T-cell (primary cell): ENCODE measurements at regions not wholly inside any gene's neighbourhood (a gene's known extent, or its start where the extent isn't known, plus 50 kb on each side); places are given as distances from the start of the nearest gene placed in this dataset.
"Not testable (repeated sequence)": the region's sequence is repeated elsewhere in the genome, so short reads cannot be mapped to it uniquely, and the experiment has no call there.

ENCODE experiments used
- ATAC-seq, 4 experiments: fragments of 200-7000 bp in 3 of 4; fragments of 150-1000 bp in 1 of 4; cut with Tn5 transposase; replicated peaks in 1 of 4; 1 replicate in 3 of 4; 2 replicates in 1 of 4; pipeline ENCODE4 v1.10.0; 2021; ENCODE audit warnings: moderate library complexity in 3 of 4, mild to moderate bottlenecking in 2 of 4, moderate number of reproducible peaks in 1 of 4
- CTCF ChIA-PET, 2 donors: fragments of 300-600 bp; sonication (Branson Sonifier 250); formaldehyde crosslinking; loops; one replicate each; lab custom pipeline; 2022; ENCODE audit warnings: antibody characterized with exemption in 2 of 2; lab: Charles Lee
- POLR2A ChIA-PET, 2 donors: fragments of 300-600 bp; sonication (Branson Sonifier 250); formaldehyde crosslinking; loops; one replicate each; lab custom pipeline; 2022; ENCODE audit warnings: antibody characterized with exemption in 2 of 2; lab: Charles Lee
- DNase-seq, 35 experiments: peaks; one replicate each; pipeline versions ENCODE4 v3.0.0 to v3.0.0-alpha.2; 2013 to 2023
- H3K27ac ChIP-seq: one replicate; pipeline ENCODE4 v1.5.1; 2013; ENCODE audit warnings: low read length
- H3K27me3 ChIP-seq, 2 experiments: replicated peaks in 1 of 2; 1 replicate in 1 of 2; 2 replicates in 1 of 2; pipeline versions ENCODE4 v1.6.1 to v1.7.0; 2013; ENCODE audit warnings: low read length in 1 of 2, mixed read lengths in 1 of 2; ENCODE audit not compliant: control insufficient read depth in 2 of 2, insufficient read depth in 2 of 2; ENCODE audit errors: extremely low read depth in 1 of 2
- H3K36me3 ChIP-seq, 2 donors: 1 replicate in 1 of 2; 2 replicates in 1 of 2; pipeline versions ENCODE4 v1.6.1 to v1.7.0; 2013; ENCODE audit warnings: low read length in 1 of 2; ENCODE audit not compliant: control insufficient read depth in 2 of 2, insufficient read depth in 1 of 2; ENCODE audit errors: extremely low read depth in 1 of 2
- H3K4me1 ChIP-seq, 2 experiments: 1 replicate in 1 of 2; 2 replicates in 1 of 2; pipeline versions ENCODE4 v1.6.1 to v1.7.0; 2013; ENCODE audit warnings: low read length in 2 of 2, mixed read lengths in 1 of 2; ENCODE audit not compliant: insufficient read depth in 2 of 2, control insufficient read depth in 1 of 2; ENCODE audit errors: extremely low read depth in 1 of 2
- H3K4me3 ChIP-seq, 2 donors: 1 replicate in 1 of 2; 2 replicates in 1 of 2; pipeline versions ENCODE4 v1.5.1 to v1.7.0; 2013; ENCODE audit warnings: mild to moderate bottlenecking in 2 of 2, low read length in 1 of 2, moderate library complexity in 1 of 2; ENCODE audit not compliant: control insufficient read depth in 1 of 2; ENCODE audit errors: extremely low read depth in 1 of 2
- H3K9me3 ChIP-seq: 2 replicates; pipeline ENCODE4 v1.7.0; 2013
- H3K27ac Mint-ChIP-seq, 2 donors: one replicate each; pipeline ENCODE4 v1.8.0; 2020 to 2021; ENCODE audit warnings: mild to moderate bottlenecking in 2 of 2, mixed read lengths in 2 of 2
- H3K27me3 Mint-ChIP-seq, 2 donors: one replicate each; pipeline ENCODE4 v1.8.0; 2021 to 2022; ENCODE audit warnings: mixed read lengths in 2 of 2
- H3K36me3 Mint-ChIP-seq: one replicate; pipeline ENCODE4 v1.8.0; 2021; ENCODE audit warnings: mixed read lengths
- H3K4me1 Mint-ChIP-seq, 3 donors: one replicate each; pipeline ENCODE4 v1.8.0; 2020 to 2022; ENCODE audit warnings: mixed read lengths in 3 of 3, mild to moderate bottlenecking in 1 of 3
- H3K4me3 Mint-ChIP-seq, 3 donors: one replicate each; pipeline ENCODE4 v1.8.0; 2020 to 2022; ENCODE audit warnings: mild to moderate bottlenecking in 3 of 3, mixed read lengths in 3 of 3, moderate library complexity in 3 of 3
- H3K9me3 Mint-ChIP-seq, 3 donors: one replicate each; pipeline ENCODE4 v1.8.0; 2020 to 2022; ENCODE audit warnings: mixed read lengths in 3 of 3
- WGBS: methylation state at CpG from one replicate; pipeline ENCODE4 v1.1.5; 2013; ENCODE audit warnings: missing lambda C conversion rate; ENCODE audit not compliant: insufficient coverage; 5-methylcytosine and 5-hydroxymethylcytosine counted together

GRCh38 chrY:10958122-10958521 is 1430.4 kb downstream of the TSPY10 start:
- H3K36me3 Mint-ChIP-seq, H3K9me3 ChIP-seq, H3K36me3 ChIP-seq, H3K27me3 ChIP-seq, POLR2A ChIA-PET, H3K27ac Mint-ChIP-seq, ATAC-seq, DNase-seq, CTCF ChIA-PET, H3K4me1 Mint-ChIP-seq, H3K27ac ChIP-seq, H3K4me3 ChIP-seq, H3K27me3 Mint-ChIP-seq, H3K4me3 Mint-ChIP-seq, H3K4me1 ChIP-seq: not testable (repeated sequence)
- 41% methylated on average over 3 of the region's 3 CpGs for WGBS
- peaks cover 3 to 77% (median 61%) of the 10 kb centered on the region in 3 donors for H3K9me3 Mint-ChIP-seq

DNA sequence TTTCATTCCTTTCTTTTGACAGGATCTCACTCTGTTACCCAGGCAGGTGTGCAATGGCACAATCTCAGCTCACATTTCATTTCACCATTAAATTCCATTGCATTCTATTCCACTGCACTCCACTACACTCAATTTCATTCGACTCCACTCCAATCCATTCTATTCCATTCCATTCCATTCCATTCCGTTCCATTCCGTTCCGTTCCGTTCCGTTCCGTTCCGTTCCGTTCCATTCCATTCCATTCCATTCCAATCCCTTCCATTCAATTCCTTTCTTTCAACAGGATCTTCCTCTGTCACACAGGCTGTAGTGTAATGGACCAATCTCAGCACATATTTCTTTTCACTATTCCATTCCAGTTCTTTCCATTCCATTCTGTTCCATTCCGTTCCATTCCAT is 1445.7 kb downstream of the TSPY10 start:
- Mint-ChIP-seq H3K4me3 (no peak overlapping the region), H3K36me3 (no peaks in the 10 kb centered on the region), H3K27ac (no peak overlapping the region), H3K4me1 (no peaks in the 10 kb centered on the region), H3K9me3 (peaks cover 8 to 85% (median 46%) of the 10 kb centered on the region in 3 donors), H3K27me3 (no peaks in the 10 kb centered on the region)
- ChIA-PET CTCF (no interaction called here), POLR2A (no interaction called here)
- no peaks in the 10 kb centered on the region for H3K36me3 ChIP-seq
- DNase-seq (no peak), ATAC-seq (no peak)
- no peaks in the 10 kb centered on the region for H3K27me3 ChIP-seq
- no peaks in the 10 kb centered on the region for H3K9me3 ChIP-seq
- no peak overlapping the region for H3K27ac ChIP-seq
- WGBS, result 71% methylated on average over 10 of the region's 10 CpGs
- no peak overlapping the region for H3K4me3 ChIP-seq
- no peaks in the 10 kb centered on the region for H3K4me1 ChIP-seq

GRCh38 chrY:10986655-10987054 is 1459.0 kb downstream of the TSPY10 start:
- POLR2A ChIA-PET, result no interaction called here
- Mint-ChIP-seq H3K27me3 (no peaks in the 10 kb centered on the region), H3K9me3 (peaks cover 16 to 80% (median 78%) of the 10 kb centered on the region in 3 donors), H3K4me1 (no peaks in the 10 kb centered on the region), H3K4me3 (no peak overlapping the region), H3K36me3 (no peaks in the 10 kb centered on the region), H3K27ac (no peak overlapping the region)
- H3K4me1 ChIP-seq, result no peaks in the 10 kb centered on the region
- no peak overlapping the region for H3K27ac ChIP-seq
- DNase-seq (no peak), ATAC-seq (no peak)
- no peak overlapping the region for H3K4me3 ChIP-seq
- 100% methylated on average over 1 of the region's 2 CpGs for WGBS
- CTCF ChIA-PET, result no interaction called here
- H3K9me3 ChIP-seq, result no peaks in the 10 kb centered on the region
- H3K36me3 ChIP-seq, result no peaks in the 10 kb centered on the region
- H3K27me3 ChIP-seq, result no peaks in the 10 kb centered on the region

- DNase-seq, result no peak
- Mint-ChIP-seq H3K9me3 (peaks cover 10 to 80% (median 77%) of the 10 kb centered on the region in 3 donors), H3K4me1 (no peaks in the 10 kb centered on the region), H3K4me3 (no peak overlapping the region), H3K27me3 (no peaks in the 10 kb centered on the region), H3K27ac (no peak overlapping the region), H3K36me3 (no peaks in the 10 kb centered on the region)
- H3K27me3 ChIP-seq, result no peaks in the 10 kb centered on the region
- H3K36me3 ChIP-seq, result no peaks in the 10 kb centered on the region
- ChIA-PET POLR2A (no interaction called here), CTCF (no interaction called here)
- no peaks in the 10 kb centered on the region for H3K9me3 ChIP-seq
- no peaks in the 10 kb centered on the region for H3K4me1 ChIP-seq
- 27% methylated on average over 1 of the region's 1 CpG for WGBS
- ATAC-seq, result no peak
- H3K27ac ChIP-seq, result no peak overlapping the region
- no peak overlapping the region for H3K4me3 ChIP-seq
Observed at GRCh38 chrY:10987626-10988025, 1459.9 kb downstream of the TSPY10 start.

DNA sequence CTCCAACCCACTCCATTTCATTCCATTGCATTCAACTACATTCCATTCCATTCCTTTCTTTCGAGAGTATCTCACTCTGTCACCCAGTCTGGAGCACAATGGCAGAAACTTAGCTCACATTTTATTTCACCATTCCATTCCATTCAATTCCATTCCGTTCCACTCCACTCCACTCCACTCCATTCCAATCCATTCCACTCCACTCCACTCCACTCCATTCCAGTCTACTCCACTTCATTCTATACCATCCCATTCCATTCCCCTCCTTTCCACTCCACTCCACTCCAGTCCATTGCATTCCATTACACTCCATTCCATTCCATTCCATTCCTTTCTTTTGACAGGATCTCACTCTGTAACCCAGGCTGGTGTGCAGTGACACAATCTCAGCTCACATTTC is 1466.3 kb downstream of the TSPY10 start:
- Mint-ChIP-seq H3K9me3 (peaks cover 4 to 76% (median 53%) of the 10 kb centered on the region in 3 donors), H3K27me3 (no peaks in the 10 kb centered on the region), H3K4me1 (no peaks in the 10 kb centered on the region), H3K27ac (no peak overlapping the region), H3K36me3 (no peaks in the 10 kb centered on the region), H3K4me3 (no peak overlapping the region)
- Histone ChIP-seq H3K27me3 (no peaks in the 10 kb centered on the region), H3K9me3 (no peaks in the 10 kb centered on the region), H3K4me1 (no peaks in the 10 kb centered on the region), H3K27ac (no peak overlapping the region), H3K36me3 (no peaks in the 10 kb centered on the region), H3K4me3 (no peak overlapping the region)
- ATAC-seq, result no peak
- ChIA-PET CTCF (no interaction called here), POLR2A (no interaction called here)
- DNase-seq, result no peak
- WGBS, result 53% methylated on average over 2 of the region's 2 CpGs

DNA sequence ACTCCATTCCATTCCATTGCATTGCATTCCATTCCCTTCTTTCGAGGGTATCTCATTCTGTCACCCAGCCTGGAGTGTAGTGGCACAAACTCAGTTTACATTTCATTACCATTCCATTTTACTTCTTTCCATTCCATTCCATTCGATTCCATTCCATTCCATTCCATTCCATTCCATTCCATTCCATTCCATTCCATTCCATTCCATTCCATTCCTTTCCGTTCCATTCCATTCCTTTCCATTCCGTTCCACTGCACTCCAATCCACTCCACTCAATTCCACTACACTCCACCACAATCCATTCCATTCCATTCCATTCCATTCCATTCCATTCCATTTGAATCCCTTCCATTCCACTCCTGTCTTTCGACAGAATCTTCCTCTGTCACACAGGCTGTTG is 1472.0 kb downstream of the TSPY10 start:
- H3K36me3 Mint-ChIP-seq, H3K4me3 Mint-ChIP-seq, POLR2A ChIA-PET, H3K4me3 ChIP-seq, H3K27ac Mint-ChIP-seq, H3K36me3 ChIP-seq, H3K27me3 Mint-ChIP-seq, CTCF ChIA-PET, H3K4me1 ChIP-seq, H3K9me3 ChIP-seq, H3K27ac ChIP-seq, H3K4me1 Mint-ChIP-seq, H3K27me3 ChIP-seq: not testable (repeated sequence)
- peaks cover 5 to 61% (median 30%) of the 10 kb centered on the region in 3 donors for H3K9me3 Mint-ChIP-seq
- ATAC-seq (peak in 1 of 4 experiments; percentile 56), DNase-seq (peak in 1 of 35 experiments; percentile 0)
- 42% methylated on average over 5 of the region's 5 CpGs for WGBS

DNA sequence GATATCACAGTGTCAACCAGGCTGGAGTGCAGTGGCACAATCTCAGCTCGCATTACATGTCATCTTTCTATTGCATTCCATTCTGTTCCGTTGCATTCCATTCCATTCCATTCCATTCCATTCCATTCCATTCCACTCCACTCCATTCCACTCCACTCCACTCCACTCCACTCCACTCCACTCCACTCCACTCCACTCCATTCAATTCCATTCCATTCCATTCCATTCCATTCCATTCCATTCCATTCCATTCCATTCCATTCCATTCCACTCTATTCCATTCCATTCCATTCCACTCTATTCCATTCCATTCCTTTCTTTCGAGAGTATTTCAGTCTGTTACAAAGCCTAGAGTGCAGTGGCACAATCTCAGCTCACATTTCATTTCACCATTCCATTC is 1486.5 kb downstream of the TSPY10 start:
- H3K27ac Mint-ChIP-seq, H3K4me1 ChIP-seq, ATAC-seq, H3K9me3 ChIP-seq, H3K27ac ChIP-seq, POLR2A ChIA-PET, H3K27me3 Mint-ChIP-seq, H3K4me1 Mint-ChIP-seq, CTCF ChIA-PET, H3K27me3 ChIP-seq, H3K4me3 Mint-ChIP-seq, H3K36me3 Mint-ChIP-seq, H3K36me3 ChIP-seq, DNase-seq, H3K4me3 ChIP-seq: not testable (repeated sequence)
- peaks cover 0 to 81% (median 47%) of the 10 kb centered on the region in 3 donors for H3K9me3 Mint-ChIP-seq
- 36% methylated on average over 3 of the region's 3 CpGs for WGBS
